ENCODE measurements at regions not wholly inside any gene's neighbourhood (a gene's known extent, or its start where the extent isn't known, plus 50 kb on each side); places are given as distances from the start of the nearest gene placed in this dataset.
"Not testable (repeated sequence)": the region's sequence is repeated elsewhere in the genome, so short reads cannot be mapped to it uniquely, and the experiment has no call there.

- H3K9me3 ChIP-seq (ENCODE audit: control insufficient read depth in 1 of 2, insufficient read depth in 1 of 2, low read depth in 1 of 2, low read length in 2 of 2); H4K20me1 ChIP-seq (ENCODE audit: insufficient read depth); ATAC-seq; DNase-seq (ENCODE audit: low read depth, low spot score); BruUV-seq (replicated peaks); intact Hi-C loops (cut with micrococcal nuclease); H3K4me2 ChIP-seq (ENCODE audit: low read length); H3K4me3 ChIP-seq (replicated peaks in 1 of 2; ENCODE audit: low read depth in 1 of 2, low read length in 2 of 2); H3K9ac ChIP-seq (ENCODE audit: low read length); H3K79me2 ChIP-seq (ENCODE audit: insufficient read depth, low read length); H3K27ac ChIP-seq (ENCODE audit: low read depth, low read length); H2AFZ ChIP-seq (ENCODE audit: low read depth, low read length, poor library complexity, severe bottlenecking); RAD21 ChIA-PET (ENCODE audit: low non-redundant PET in 1 of 2, low total read pairs in 2 of 2, uncharacterized antibody in 2 of 2, unreplicated experiment in 2 of 2); H3K9me2 ChIP-seq (ENCODE audit: insufficient read depth); H3K27me3 ChIP-seq (ENCODE audit: insufficient read depth, low read length); POLR2A ChIA-PET; H3K36me3 ChIP-seq (ENCODE audit: control insufficient read depth in 1 of 2, insufficient read depth in 2 of 2, low read length in 2 of 2); CTCF ChIA-PET; H3K4me1 ChIP-seq (ENCODE audit: control insufficient read depth in 1 of 2, insufficient read depth in 2 of 2, low read length in 2 of 2): not testable (repeated sequence)
These were observed 278.2 kb downstream of the ANAPC1 start for GRCh38 chr2:111605798-111606197.

DNA sequence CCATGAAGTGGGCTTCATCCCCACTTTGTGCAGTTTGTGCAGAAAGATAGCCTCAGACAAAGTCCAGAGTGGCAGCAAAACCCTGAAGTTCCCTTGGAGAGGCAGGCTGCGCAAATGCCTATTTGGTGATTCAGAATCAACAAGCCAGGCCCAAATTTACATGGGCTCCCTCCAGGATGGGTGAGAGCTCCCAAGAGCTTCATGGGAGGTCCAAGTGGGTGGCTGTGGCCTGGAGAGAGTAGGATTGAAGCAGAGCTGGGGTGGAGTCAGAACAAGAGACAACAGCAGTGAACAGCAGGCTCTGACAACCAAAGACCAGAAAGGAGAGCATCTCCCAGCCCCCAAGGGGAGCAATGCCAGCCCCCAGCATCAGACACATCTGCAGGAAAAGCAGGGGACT, 277.4 kb downstream of the ANAPC1 start:
- CTCF ChIA-PET; H3K9ac ChIP-seq (ENCODE audit: low read length); DNase-seq (ENCODE audit: low read depth, low spot score); POLR2A ChIA-PET; ATAC-seq; H3K9me3 ChIP-seq (ENCODE audit: control insufficient read depth in 1 of 2, insufficient read depth in 1 of 2, low read depth in 1 of 2, low read length in 2 of 2); H3K27ac ChIP-seq (ENCODE audit: low read depth, low read length); BruUV-seq (replicated peaks); H3K9me2 ChIP-seq (ENCODE audit: insufficient read depth); H2AFZ ChIP-seq (ENCODE audit: low read depth, low read length, poor library complexity, severe bottlenecking); H4K20me1 ChIP-seq (ENCODE audit: insufficient read depth); H3K4me3 ChIP-seq (replicated peaks in 1 of 2; ENCODE audit: low read depth in 1 of 2, low read length in 2 of 2); intact Hi-C loops (cut with micrococcal nuclease); H3K4me2 ChIP-seq (ENCODE audit: low read length); H3K4me1 ChIP-seq (ENCODE audit: control insufficient read depth in 1 of 2, insufficient read depth in 2 of 2, low read length in 2 of 2); H3K36me3 ChIP-seq (ENCODE audit: control insufficient read depth in 1 of 2, insufficient read depth in 2 of 2, low read length in 2 of 2); H3K27me3 ChIP-seq (ENCODE audit: insufficient read depth, low read length); RAD21 ChIA-PET (ENCODE audit: low non-redundant PET in 1 of 2, low total read pairs in 2 of 2, uncharacterized antibody in 2 of 2, unreplicated experiment in 2 of 2); H3K79me2 ChIP-seq (ENCODE audit: insufficient read depth, low read length): not testable (repeated sequence)

DNA sequence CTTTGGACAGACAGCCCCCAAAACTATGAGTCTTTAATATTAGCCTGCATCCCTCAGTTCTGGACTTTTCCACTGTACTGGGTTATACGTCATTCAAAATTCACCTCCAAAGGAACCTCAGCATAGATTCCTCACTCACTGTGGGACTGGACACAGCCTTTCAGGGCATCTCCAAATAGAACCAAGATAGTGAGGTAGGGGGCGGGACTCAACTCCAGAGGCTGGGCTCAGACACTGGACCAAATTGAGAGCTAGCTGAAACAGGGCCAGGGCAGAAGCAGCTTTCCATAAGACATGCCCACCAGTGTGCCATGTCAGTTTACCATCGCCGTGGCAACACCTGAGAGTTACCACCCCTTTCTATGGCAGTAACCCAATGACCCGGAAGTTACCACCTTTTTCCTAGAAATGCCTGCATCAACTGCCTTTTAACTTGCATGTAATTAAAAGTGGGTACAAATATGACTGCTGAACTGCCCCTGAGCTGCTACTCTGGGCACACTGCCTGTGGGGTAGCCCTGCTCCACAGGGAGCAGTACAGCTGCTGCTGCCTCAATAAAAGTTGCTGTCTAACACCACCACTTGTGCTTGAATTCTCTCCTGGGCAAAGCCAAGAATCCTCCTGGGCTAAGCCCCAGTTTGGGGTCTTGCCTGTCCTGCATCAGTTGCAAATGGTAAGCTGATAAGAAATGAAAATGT, 274.7 kb downstream of the ANAPC1 start:
- POLR2A ChIA-PET; CTCF ChIA-PET; H3K4me1 ChIP-seq (ENCODE audit: control insufficient read depth in 1 of 2, insufficient read depth in 2 of 2, low read length in 2 of 2); H3K36me3 ChIP-seq (ENCODE audit: control insufficient read depth in 1 of 2, insufficient read depth in 2 of 2, low read length in 2 of 2); H3K9me3 ChIP-seq (ENCODE audit: control insufficient read depth in 1 of 2, insufficient read depth in 1 of 2, low read depth in 1 of 2, low read length in 2 of 2); H3K27me3 ChIP-seq (ENCODE audit: insufficient read depth, low read length); ATAC-seq; H4K20me1 ChIP-seq (ENCODE audit: insufficient read depth); RAD21 ChIA-PET (ENCODE audit: low non-redundant PET in 1 of 2, low total read pairs in 2 of 2, uncharacterized antibody in 2 of 2, unreplicated experiment in 2 of 2); H3K4me2 ChIP-seq (ENCODE audit: low read length); H3K79me2 ChIP-seq (ENCODE audit: insufficient read depth, low read length); H3K9ac ChIP-seq (ENCODE audit: low read length); DNase-seq (ENCODE audit: low read depth, low spot score); H3K9me2 ChIP-seq (ENCODE audit: insufficient read depth); H3K4me3 ChIP-seq (replicated peaks in 1 of 2; ENCODE audit: low read depth in 1 of 2, low read length in 2 of 2); H3K27ac ChIP-seq (ENCODE audit: low read depth, low read length); intact Hi-C loops (cut with micrococcal nuclease); H2AFZ ChIP-seq (ENCODE audit: low read depth, low read length, poor library complexity, severe bottlenecking); BruUV-seq (replicated peaks): not testable (repeated sequence)

DNA sequence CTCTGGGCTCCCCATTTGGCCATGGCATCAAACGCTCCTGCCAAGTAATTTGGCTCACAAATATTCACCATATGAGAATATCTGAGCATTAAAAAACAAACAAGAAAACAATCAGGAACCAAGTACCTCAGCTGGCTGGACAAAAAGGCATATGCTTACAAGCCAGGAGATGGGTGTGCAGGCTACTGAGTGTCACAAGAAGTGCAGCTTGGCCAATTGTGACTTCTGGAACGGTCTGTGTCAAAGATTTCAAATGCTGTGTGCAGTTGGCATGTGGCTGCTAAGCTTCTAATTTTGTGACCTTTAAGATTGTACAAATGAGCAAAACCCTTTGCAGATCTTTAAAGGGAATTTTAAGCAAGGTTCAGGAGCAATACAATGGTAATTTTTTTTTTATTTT, 274.0 kb downstream of the ANAPC1 start:
- H3K79me2 ChIP-seq (ENCODE audit: insufficient read depth, low read length); CTCF ChIA-PET; H3K36me3 ChIP-seq (ENCODE audit: control insufficient read depth in 1 of 2, insufficient read depth in 2 of 2, low read length in 2 of 2); H3K9me3 ChIP-seq (ENCODE audit: control insufficient read depth in 1 of 2, insufficient read depth in 1 of 2, low read depth in 1 of 2, low read length in 2 of 2); BruUV-seq (replicated peaks); intact Hi-C loops (cut with micrococcal nuclease); H3K9me2 ChIP-seq (ENCODE audit: insufficient read depth); H3K9ac ChIP-seq (ENCODE audit: low read length); H2AFZ ChIP-seq (ENCODE audit: low read depth, low read length, poor library complexity, severe bottlenecking); POLR2A ChIA-PET; RAD21 ChIA-PET (ENCODE audit: low non-redundant PET in 1 of 2, low total read pairs in 2 of 2, uncharacterized antibody in 2 of 2, unreplicated experiment in 2 of 2); H3K27ac ChIP-seq (ENCODE audit: low read depth, low read length); H3K4me1 ChIP-seq (ENCODE audit: control insufficient read depth in 1 of 2, insufficient read depth in 2 of 2, low read length in 2 of 2); H4K20me1 ChIP-seq (ENCODE audit: insufficient read depth); H3K27me3 ChIP-seq (ENCODE audit: insufficient read depth, low read length); ATAC-seq; DNase-seq (ENCODE audit: low read depth, low spot score); H3K4me3 ChIP-seq (replicated peaks in 1 of 2; ENCODE audit: low read depth in 1 of 2, low read length in 2 of 2); H3K4me2 ChIP-seq (ENCODE audit: low read length): not testable (repeated sequence)

Data from HCT116 (cell line).